ENCODE measurements at regions not wholly inside any gene's neighbourhood (a gene's known extent, or its start where the extent isn't known, plus 50 kb on each side); places are given as distances from the start of the nearest gene placed in this dataset.

GRCh38 chr20:6506906-6507305 lies 260.6 kb upstream of the BMP2 start:
- TF ChIP-seq CTCF (IDR thresholded peaks at IDR 0.05), result no peak
- no peak for TF ChIP-seq POLR2A (IDR thresholded peaks at IDR 0.05)
- TF ChIP-seq EP300 (IDR thresholded peaks at IDR 0.05), result no peak

All from ovary (tissue), 3 donors.